ENCODE measurements at regions not wholly inside any gene's neighbourhood (a gene's known extent, or its start where the extent isn't known, plus 50 kb on each side); places are given as distances from the start of the nearest gene placed in this dataset.

DNA sequence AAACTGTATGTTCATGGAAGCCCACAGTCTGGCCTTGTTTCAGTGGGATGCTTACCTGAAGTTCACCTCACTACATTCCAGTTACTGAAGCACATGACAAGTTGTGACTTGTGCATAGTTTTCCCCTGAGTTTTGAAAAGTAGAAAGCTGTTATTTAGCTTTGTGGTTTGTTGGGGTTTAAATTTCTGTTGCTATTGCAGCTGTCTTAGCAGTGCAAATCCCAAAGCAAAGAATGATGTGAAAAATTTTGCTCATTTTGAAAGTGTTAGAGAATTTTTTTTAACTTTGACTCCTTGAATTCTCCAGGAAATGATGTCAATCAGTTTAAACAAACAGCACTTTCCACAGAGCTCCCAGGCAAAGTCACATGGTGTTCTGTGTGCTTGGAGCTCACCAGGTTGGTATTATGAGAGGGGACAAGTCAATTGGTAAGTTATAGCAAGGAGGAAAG is 268.4 kb downstream of the ADGRG6 start (continued):
- TF ChIP-seq ZNF462 (CRISPR knock-in tag; IDR thresholded peaks at IDR 0.05): no peak
- no peak for TF ChIP-seq EZH2 (IDR thresholded peaks at IDR 0.05; ENCODE audit: low read depth, unreplicated experiment)

DNA sequence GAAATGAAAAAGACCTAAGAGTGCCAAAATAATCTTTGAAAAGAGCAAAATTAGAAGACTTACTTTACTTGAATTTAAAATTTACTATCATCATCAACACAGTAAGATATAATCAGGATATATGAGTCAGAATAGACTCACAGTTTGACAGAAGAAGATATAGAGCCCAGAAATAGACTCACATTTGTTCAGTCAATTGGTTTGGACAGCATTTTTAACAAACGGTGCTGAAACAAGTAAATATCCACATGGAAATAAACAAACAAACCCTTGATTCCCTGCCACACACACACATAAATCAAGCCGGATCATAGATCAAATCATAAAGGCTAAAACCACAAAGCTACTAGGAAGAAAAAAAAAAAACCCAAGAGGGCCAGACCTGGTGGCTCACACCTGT is 291.1 kb downstream of the ADGRG6 start:
- Histone ChIP-seq H3K4me3 (no peak overlapping the region), H3K27me3 (ENCODE audit: insufficient read depth) (no peaks in the 10 kb centered on the region), H2AFZ (no peak overlapping the region), H3F3A (replicated peaks; ENCODE audit: low read depth) (no peaks in the 10 kb centered on the region), H3K79me2 (replicated peaks; ENCODE audit: insufficient read depth) (no peaks in the 10 kb centered on the region), H3K36me3 (ENCODE audit: insufficient read depth) (no peaks in the 10 kb centered on the region), H3K4me2 (no peak overlapping the region), H3K4me1 (ENCODE audit: insufficient read depth) (peaks cover 15% of the 10 kb centered on the region), H4K20me1 (replicated peaks; ENCODE audit: insufficient read depth) (no peaks in the 10 kb centered on the region), H3K27ac (ENCODE audit: low read depth) (no peak overlapping the region), H3K9me2 (ENCODE audit: insufficient read depth) (no peaks in the 10 kb centered on the region)
- Mint-ChIP-seq H3K27ac (no peak overlapping the region), H3K27me3 (ENCODE audit: insufficient read depth, low read depth, poor library complexity) (no peaks in the 10 kb centered on the region), H3K9me3 (peaks cover 6% of the 10 kb centered on the region; the same call in 2 of the 3 replicates), H3K4me1 (peaks cover 12% of the 10 kb centered on the region), H3K36me3 (ENCODE audit: low read depth) (peaks cover 7% of the 10 kb centered on the region; the same call in 2 of the 3 replicates), H3K4me3 (no peak overlapping the region)
- no peak for ATAC-seq
- DNase-seq (ENCODE audit: low spot score): no peak
- TF ChIP-seq ZNF331 (CRISPR knock-in tag; IDR thresholded peaks at IDR 0.05; ENCODE audit: low read depth): no peak
- TF ChIP-seq, protein P1, sequence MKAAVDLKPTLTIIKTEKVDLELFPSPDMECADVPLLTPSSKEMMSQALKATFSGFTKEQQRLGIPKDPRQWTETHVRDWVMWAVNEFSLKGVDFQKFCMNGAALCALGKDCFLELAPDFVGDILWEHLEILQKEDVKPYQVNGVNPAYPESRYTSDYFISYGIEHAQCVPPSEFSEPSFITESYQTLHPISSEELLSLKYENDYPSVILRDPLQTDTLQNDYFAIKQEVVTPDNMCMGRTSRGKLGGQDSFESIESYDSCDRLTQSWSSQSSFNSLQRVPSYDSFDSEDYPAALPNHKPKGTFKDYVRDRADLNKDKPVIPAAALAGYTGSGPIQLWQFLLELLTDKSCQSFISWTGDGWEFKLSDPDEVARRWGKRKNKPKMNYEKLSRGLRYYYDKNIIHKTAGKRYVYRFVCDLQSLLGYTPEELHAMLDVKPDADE (IDR thresholded peaks at IDR 0.05): no peak
- no peak for TF ChIP-seq CREB1 (CRISPR knock-in tag; IDR thresholded peaks at IDR 0.05; ENCODE audit: low read depth)
- no peak for TF ChIP-seq POLR2AphosphoS5 (IDR thresholded peaks at IDR 0.05; ENCODE audit: low read depth)
- TF ChIP-seq EZH2phosphoT487 (IDR thresholded peaks at IDR 0.05; ENCODE audit: unreplicated experiment): no peak
- TF ChIP-seq, protein P2, sequence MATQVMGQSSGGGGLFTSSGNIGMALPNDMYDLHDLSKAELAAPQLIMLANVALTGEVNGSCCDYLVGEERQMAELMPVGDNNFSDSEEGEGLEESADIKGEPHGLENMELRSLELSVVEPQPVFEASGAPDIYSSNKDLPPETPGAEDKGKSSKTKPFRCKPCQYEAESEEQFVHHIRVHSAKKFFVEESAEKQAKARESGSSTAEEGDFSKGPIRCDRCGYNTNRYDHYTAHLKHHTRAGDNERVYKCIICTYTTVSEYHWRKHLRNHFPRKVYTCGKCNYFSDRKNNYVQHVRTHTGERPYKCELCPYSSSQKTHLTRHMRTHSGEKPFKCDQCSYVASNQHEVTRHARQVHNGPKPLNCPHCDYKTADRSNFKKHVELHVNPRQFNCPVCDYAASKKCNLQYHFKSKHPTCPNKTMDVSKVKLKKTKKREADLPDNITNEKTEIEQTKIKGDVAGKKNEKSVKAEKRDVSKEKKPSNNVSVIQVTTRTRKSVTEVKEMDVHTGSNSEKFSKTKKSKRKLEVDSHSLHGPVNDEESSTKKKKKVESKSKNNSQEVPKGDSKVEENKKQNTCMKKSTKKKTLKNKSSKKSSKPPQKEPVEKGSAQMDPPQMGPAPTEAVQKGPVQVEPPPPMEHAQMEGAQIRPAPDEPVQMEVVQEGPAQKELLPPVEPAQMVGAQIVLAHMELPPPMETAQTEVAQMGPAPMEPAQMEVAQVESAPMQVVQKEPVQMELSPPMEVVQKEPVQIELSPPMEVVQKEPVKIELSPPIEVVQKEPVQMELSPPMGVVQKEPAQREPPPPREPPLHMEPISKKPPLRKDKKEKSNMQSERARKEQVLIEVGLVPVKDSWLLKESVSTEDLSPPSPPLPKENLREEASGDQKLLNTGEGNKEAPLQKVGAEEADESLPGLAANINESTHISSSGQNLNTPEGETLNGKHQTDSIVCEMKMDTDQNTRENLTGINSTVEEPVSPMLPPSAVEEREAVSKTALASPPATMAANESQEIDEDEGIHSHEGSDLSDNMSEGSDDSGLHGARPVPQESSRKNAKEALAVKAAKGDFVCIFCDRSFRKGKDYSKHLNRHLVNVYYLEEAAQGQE (IDR thresholded peaks at IDR 0.05; ENCODE audit: unreplicated experiment): no peak
- TF ChIP-seq EZH2 (IDR thresholded peaks at IDR 0.05; ENCODE audit: low read depth, unreplicated experiment): no peak
- no peak for TF ChIP-seq JUNB (IDR thresholded peaks at IDR 0.05; ENCODE audit: unreplicated experiment)
